GM23338 (cell line): ENCODE measurements at regions not wholly inside any gene's neighbourhood (a gene's known extent, or its start where the extent isn't known, plus 50 kb on each side); places are given as distances from the start of the nearest gene placed in this dataset.

ENCODE experiments used
- ATAC-seq: fragments of 200-7000 bp; cut with Tn5 transposase; 3 replicates; pipeline ENCODE4 v1.9.1; 2020
- DNase-seq: peaks from one replicate; pipeline ENCODE4 v3.0.0-alpha.2; 2015; ENCODE audit warnings: low spot score
- H2AFZ ChIP-seq: fragments of 200-600 bp; sonication (generic); 2 replicates; pipeline ENCODE4 v1.8.0; 2016; ENCODE audit warnings: antibody characterized with exemption, mild to moderate bottlenecking, moderate library complexity
- H3F3A ChIP-seq: fragments of 200-600 bp; sonication (generic); replicated peaks from 2 replicates; pipeline ENCODE4 v1.8.0; 2017; ENCODE audit warnings: antibody characterized with exemption, mixed run types, low read depth
- H3K27ac ChIP-seq: fragments of 200-600 bp; sonication (generic); 2 replicates; pipeline ENCODE4 v1.6.1; 2016; ENCODE audit warnings: low read depth
- H3K27me3 ChIP-seq: fragments of 200-600 bp; sonication (generic); 2 replicates; pipeline ENCODE4 v1.8.0; 2016; ENCODE audit warnings: mild to moderate bottlenecking, mixed run types, moderate library complexity; ENCODE audit not compliant: insufficient read depth
- H3K36me3 ChIP-seq: fragments of 200-600 bp; sonication (generic); 2 replicates; pipeline ENCODE4 v1.8.0; 2016; ENCODE audit warnings: mild to moderate bottlenecking; ENCODE audit not compliant: insufficient read depth
- H3K4me1 ChIP-seq: fragments of 200-600 bp; sonication (generic); 2 replicates; pipeline ENCODE4 v1.8.0; 2016; ENCODE audit warnings: mild to moderate bottlenecking, moderate library complexity; ENCODE audit not compliant: insufficient read depth
- H3K4me2 ChIP-seq: fragments of 200-600 bp; sonication (generic); 2 replicates; pipeline ENCODE4 v1.7.1; 2017; ENCODE audit warnings: mixed run types
- H3K4me3 ChIP-seq: fragments of 200-600 bp; sonication (generic); 2 replicates; pipeline ENCODE4 v1.6.1; 2016; ENCODE audit warnings: mixed run types
- H3K79me2 ChIP-seq: fragments of 200-600 bp; sonication (generic); replicated peaks from 2 replicates; pipeline ENCODE4 v1.8.0; 2017; ENCODE audit warnings: mild to moderate bottlenecking; ENCODE audit not compliant: insufficient read depth
- H3K9me2 ChIP-seq: fragments of 200-600 bp; sonication (generic); 2 replicates; pipeline ENCODE4 v1.8.0; 2017; ENCODE audit not compliant: insufficient read depth
- H4K20me1 ChIP-seq: fragments of 200-600 bp; sonication (generic); replicated peaks from 2 replicates; pipeline ENCODE4 v1.8.0; 2017; ENCODE audit warnings: mild to moderate bottlenecking; ENCODE audit not compliant: insufficient read depth
- H3K27ac Mint-ChIP-seq: 2 replicates; pipeline ENCODE4 v1.8.0; 2020; ENCODE audit warnings: inconsistent platforms, mild to moderate bottlenecking, moderate library complexity, mixed read lengths
- H3K27me3 Mint-ChIP-seq: 3 replicates; pipeline ENCODE4 v1.8.0; 2022; ENCODE audit warnings: low read depth, mild to moderate bottlenecking, moderate library complexity, mixed read lengths, inconsistent platforms; ENCODE audit not compliant: insufficient read depth, poor library complexity
- H3K36me3 Mint-ChIP-seq: 3 replicates; pipeline ENCODE4 v1.8.0; 2021; ENCODE audit warnings: low read depth, mild to moderate bottlenecking, inconsistent platforms, moderate library complexity, mixed read lengths
- H3K4me1 Mint-ChIP-seq: 3 replicates; pipeline ENCODE4 v1.8.0; 2020; ENCODE audit warnings: mild to moderate bottlenecking, inconsistent platforms, mixed read lengths
- H3K4me3 Mint-ChIP-seq: 3 replicates; pipeline ENCODE4 v1.8.0; 2021; ENCODE audit warnings: moderate library complexity, mild to moderate bottlenecking, inconsistent platforms, mixed read lengths
- H3K9me3 Mint-ChIP-seq: 3 replicates; pipeline ENCODE4 v1.8.0; 2020; ENCODE audit warnings: moderate library complexity, mild to moderate bottlenecking, inconsistent platforms, mixed read lengths
- EZH2 ChIP-seq: fragments of 200-600 bp; sonication (generic); IDR thresholded peaks from one replicate; pipeline ENCODE4 v1.8.0; 2017; ENCODE audit warnings: antibody characterized with exemption, mild to moderate bottlenecking, low read depth; ENCODE audit not compliant: unreplicated experiment
- EZH2phosphoT487 ChIP-seq: fragments of 200-600 bp; sonication (generic); IDR thresholded peaks from one replicate; pipeline ENCODE4 v1.8.1; 2018; ENCODE audit warnings: antibody characterized with exemption; ENCODE audit not compliant: unreplicated experiment
- JUNB ChIP-seq: IDR thresholded peaks from one replicate; pipeline ENCODE4 v1.6.1; 2016; ENCODE audit warnings: antibody characterized with exemption; ENCODE audit not compliant: unreplicated experiment
- NANOG ChIP-seq: IDR thresholded peaks from 2 replicates; pipeline ENCODE4 v1.6.1; 2016; ENCODE audit warnings: antibody characterized with exemption, borderline replicate concordance
- STAT1 ChIP-seq: IDR thresholded peaks from one replicate; pipeline ENCODE4 v1.6.1; 2016; ENCODE audit warnings: antibody characterized with exemption; ENCODE audit not compliant: unreplicated experiment
- ZNF331 ChIP-seq: fragments of 250-450 bp; sonication (Bioruptor Pico); IDR thresholded peaks from 2 replicates; pipeline ENCODE4 v1.5.0; 2020; ENCODE audit warnings: low read depth, mild to moderate bottlenecking, moderate library complexity
- TF ChIP-seq, protein P1 (sequence below): fragments of 250-450 bp; sonication (Bioruptor Pico); IDR thresholded peaks from 2 replicates; pipeline ENCODE4 v1.5.0; 2020; ENCODE audit warnings: mild to moderate bottlenecking, moderate library complexity
- TF ChIP-seq, protein P2 (sequence below), 2 experiments: fragments of 200-600 bp in 1 of 2; sonication (generic) in 1 of 2; conservative IDR thresholded peaks; 2 replicates each; pipeline versions ENCODE4 v1.5.1 to v1.6.1; 2016 to 2017; ENCODE audit warnings: antibody characterized with exemption in 2 of 2, low read depth in 2 of 2, mild to moderate bottlenecking in 2 of 2, moderate library complexity in 1 of 2

DNA sequence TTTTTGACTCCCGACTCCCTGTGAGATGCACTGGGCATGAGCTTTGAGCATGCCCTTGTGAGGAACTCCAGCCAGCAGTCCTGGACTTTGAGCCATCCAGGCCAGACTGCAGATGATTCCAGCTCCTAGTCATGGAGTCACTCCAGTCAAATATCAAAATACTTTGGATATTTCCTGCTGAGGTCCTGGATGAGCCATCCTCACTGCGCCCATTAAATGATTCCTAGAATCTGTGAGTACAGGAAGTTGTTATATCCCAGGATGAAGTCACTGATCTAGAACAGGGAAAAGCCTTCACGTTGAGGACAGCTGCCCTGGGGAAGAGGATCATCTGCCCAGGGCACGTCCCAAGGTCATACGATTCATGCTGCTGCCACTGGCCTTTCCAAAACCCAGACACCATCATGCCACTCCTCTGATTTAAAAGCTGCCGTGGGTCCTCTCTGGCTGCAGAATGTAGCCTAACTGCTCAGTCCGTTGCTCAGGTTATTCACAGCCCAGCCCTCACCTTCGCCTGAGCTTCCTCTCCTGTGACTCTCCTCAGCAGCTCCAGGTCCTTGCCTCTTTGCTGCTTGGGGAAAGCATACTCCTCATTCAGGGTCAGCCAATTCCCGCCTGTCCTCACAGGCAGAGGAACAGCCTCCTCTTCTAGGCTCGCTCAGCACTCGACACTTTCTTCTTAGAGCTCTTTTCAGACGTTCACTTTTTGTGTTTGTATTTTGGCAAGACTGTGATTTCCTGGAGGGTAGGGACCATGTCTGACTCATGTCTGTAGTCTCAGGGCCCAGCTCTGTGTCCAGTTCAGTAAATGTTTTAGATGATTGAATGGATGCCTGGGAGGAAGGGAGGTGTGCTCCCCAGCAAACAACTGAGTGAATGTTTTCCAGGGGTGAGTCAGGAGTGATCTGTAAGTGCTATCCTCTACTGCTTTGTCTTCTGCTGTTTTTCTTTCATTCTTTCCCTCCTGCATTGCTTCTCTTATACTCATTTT is 157.8 kb downstream of the SNX10 start (continued):
- no peak for TF ChIP-seq JUNB

DNA sequence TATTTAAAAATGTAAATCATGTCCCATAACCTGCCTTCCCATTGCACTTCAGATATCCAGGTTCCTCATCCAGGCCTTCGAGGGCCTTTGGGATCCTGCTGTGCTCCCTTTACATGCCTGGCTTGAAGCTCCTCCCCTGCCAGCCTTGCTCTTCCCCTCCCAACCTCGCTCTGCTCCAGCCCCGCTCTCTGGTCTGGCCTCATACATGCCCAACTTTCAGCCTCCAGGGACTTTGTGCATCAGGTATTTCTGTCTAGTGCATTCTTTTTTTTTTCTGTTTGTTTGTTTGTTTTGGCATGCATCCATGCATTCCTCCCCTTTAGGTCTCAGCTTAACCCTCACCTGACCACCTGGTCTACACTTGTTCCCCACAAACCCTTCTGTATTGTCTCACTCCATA is 160.3 kb downstream of the SNX10 start:
- Histone ChIP-seq H3K4me1 (peaks cover 22% of the 10 kb centered on the region), H3K4me2 (peak overlapping the region; percentile 68; the same call in 1 of the 2 replicates), H3K27ac (no peak overlapping the region), H3K4me3 (no peak overlapping the region), H3K79me2 (no peaks in the 10 kb centered on the region), H2AFZ (peak overlapping the region; percentile 92), H3K27me3 (no peaks in the 10 kb centered on the region), H3K36me3 (no peaks in the 10 kb centered on the region), H3K9me2 (peaks cover 6% of the 10 kb centered on the region; the same call in 1 of the 2 replicates), H4K20me1 (no peaks in the 10 kb centered on the region), H3F3A (no peaks in the 10 kb centered on the region)
- ATAC-seq (peak; percentile 99), DNase-seq (peak; percentile 72)
- Mint-ChIP-seq H3K27me3 (peaks cover 4% of the 10 kb centered on the region), H3K9me3 (no peaks in the 10 kb centered on the region; the same call in 1 of the 3 replicates), H3K27ac (peak overlapping the region; percentile 20; the same call in 1 of the 2 replicates), H3K36me3 (no peaks in the 10 kb centered on the region; the same call in 2 of the 3 replicates), H3K4me1 (peaks cover 22% of the 10 kb centered on the region), H3K4me3 (no peak overlapping the region)
- TF ChIP-seq EZH2, result no peak

DNA sequence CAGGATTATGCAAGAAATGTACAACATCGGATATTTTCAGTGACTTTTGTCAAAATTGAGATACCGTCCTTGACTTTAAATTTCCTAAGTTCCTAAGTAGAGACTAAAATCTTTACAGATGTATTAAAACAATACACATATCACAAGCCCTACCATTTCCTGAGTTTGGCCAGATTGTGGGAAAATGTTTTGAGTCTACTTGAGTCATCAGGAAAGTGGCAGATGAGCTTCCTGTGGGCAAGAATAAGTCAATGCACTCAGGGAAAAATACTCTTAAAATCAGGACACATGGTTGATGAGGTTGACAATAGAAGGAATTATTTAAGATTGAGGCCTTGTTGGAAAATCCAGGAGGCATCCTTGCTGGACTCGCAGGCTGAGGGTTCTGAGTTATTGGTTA is 162.5 kb downstream of the SNX10 start:
- H3K4me1 ChIP-seq, result peaks cover 11% of the 10 kb centered on the region
- H3F3A ChIP-seq, result no peaks in the 10 kb centered on the region
- no peak overlapping the region for H3K27ac ChIP-seq
- H3K9me2 ChIP-seq, result no peaks in the 10 kb centered on the region; the same call in 1 of the 2 replicates
- Mint-ChIP-seq H3K27me3 (peaks cover 2% of the 10 kb centered on the region), H3K36me3 (no peaks in the 10 kb centered on the region), H3K9me3 (no peaks in the 10 kb centered on the region), H3K4me1 (peaks cover 13% of the 10 kb centered on the region), H3K4me3 (no peak overlapping the region), H3K27ac (no peak overlapping the region)
- no peak overlapping the region for H2AFZ ChIP-seq
- no peak for ATAC-seq
- no peak overlapping the region for H3K4me2 ChIP-seq
- DNase-seq, result no peak
- H4K20me1 ChIP-seq, result no peaks in the 10 kb centered on the region
- H3K79me2 ChIP-seq, result no peaks in the 10 kb centered on the region
- H3K36me3 ChIP-seq, result no peaks in the 10 kb centered on the region
- no peaks in the 10 kb centered on the region for H3K27me3 ChIP-seq
- no peak overlapping the region for H3K4me3 ChIP-seq
- TF ChIP-seq EZH2phosphoT487, result no peak
- no peak for TF ChIP-seq NANOG
- TF ChIP-seq STAT1, result no peak
- TF ChIP-seq, protein P1, sequence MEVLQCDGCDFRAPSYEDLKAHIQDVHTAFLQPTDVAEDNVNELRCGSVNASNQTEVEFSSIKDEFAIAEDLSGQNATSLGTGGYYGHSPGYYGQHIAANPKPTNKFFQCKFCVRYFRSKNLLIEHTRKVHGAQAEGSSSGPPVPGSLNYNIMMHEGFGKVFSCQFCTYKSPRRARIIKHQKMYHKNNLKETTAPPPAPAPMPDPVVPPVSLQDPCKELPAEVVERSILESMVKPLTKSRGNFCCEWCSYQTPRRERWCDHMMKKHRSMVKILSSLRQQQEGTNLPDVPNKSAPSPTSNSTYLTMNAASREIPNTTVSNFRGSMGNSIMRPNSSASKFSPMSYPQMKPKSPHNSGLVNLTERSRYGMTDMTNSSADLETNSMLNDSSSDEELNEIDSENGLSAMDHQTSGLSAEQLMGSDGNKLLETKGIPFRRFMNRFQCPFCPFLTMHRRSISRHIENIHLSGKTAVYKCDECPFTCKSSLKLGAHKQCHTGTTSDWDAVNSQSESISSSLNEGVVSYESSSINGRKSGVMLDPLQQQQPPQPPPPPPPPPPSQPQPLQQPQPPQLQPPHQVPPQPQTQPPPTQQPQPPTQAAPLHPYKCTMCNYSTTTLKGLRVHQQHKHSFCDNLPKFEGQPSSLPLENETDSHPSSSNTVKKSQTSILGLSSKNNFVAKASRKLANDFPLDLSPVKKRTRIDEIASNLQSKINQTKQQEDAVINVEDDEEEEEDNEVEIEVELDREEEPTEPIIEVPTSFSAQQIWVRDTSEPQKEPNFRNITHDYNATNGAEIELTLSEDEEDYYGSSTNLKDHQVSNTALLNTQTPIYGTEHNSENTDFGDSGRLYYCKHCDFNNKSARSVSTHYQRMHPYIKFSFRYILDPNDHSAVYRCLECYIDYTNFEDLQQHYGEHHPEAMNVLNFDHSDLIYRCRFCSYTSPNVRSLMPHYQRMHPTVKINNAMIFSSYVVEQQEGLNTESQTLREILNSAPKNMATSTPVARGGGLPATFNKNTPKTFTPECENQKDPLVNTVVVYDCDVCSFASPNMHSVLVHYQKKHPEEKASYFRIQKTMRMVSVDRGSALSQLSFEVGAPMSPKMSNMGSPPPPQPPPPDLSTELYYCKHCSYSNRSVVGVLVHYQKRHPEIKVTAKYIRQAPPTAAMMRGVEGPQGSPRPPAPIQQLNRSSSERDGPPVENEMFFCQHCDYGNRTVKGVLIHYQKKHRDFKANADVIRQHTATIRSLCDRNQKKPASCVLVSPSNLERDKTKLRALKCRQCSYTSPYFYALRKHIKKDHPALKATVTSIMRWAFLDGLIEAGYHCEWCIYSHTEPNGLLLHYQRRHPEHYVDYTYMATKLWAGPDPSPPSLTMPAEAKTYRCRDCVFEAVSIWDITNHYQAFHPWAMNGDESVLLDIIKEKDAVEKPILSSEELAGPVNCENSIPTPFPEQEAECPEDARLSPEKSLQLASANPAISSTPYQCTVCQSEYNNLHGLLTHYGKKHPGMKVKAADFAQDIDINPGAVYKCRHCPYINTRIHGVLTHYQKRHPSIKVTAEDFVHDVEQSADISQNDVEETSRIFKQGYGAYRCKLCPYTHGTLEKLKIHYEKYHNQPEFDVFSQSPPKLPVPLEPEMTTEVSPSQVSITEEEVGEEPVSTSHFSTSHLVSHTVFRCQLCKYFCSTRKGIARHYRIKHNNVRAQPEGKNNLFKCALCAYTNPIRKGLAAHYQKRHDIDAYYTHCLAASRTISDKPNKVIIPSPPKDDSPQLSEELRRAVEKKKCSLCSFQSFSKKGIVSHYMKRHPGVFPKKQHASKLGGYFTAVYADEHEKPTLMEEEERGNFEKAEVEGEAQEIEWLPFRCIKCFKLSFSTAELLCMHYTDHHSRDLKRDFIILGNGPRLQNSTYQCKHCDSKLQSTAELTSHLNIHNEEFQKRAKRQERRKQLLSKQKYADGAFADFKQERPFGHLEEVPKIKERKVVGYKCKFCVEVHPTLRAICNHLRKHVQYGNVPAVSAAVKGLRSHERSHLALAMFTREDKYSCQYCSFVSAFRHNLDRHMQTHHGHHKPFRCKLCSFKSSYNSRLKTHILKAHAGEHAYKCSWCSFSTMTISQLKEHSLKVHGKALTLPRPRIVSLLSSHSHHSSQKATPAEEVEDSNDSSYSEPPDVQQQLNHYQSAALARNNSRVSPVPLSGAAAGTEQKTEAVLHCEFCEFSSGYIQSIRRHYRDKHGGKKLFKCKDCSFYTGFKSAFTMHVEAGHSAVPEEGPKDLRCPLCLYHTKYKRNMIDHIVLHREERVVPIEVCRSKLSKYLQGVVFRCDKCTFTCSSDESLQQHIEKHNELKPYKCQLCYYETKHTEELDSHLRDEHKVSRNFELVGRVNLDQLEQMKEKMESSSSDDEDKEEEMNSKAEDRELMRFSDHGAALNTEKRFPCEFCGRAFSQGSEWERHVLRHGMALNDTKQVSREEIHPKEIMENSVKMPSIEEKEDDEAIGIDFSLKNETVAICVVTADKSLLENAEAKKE (CRISPR knock-in tag), result no peak
- no peak for TF ChIP-seq ZNF331 (CRISPR knock-in tag)
- TF ChIP-seq, protein P2, sequence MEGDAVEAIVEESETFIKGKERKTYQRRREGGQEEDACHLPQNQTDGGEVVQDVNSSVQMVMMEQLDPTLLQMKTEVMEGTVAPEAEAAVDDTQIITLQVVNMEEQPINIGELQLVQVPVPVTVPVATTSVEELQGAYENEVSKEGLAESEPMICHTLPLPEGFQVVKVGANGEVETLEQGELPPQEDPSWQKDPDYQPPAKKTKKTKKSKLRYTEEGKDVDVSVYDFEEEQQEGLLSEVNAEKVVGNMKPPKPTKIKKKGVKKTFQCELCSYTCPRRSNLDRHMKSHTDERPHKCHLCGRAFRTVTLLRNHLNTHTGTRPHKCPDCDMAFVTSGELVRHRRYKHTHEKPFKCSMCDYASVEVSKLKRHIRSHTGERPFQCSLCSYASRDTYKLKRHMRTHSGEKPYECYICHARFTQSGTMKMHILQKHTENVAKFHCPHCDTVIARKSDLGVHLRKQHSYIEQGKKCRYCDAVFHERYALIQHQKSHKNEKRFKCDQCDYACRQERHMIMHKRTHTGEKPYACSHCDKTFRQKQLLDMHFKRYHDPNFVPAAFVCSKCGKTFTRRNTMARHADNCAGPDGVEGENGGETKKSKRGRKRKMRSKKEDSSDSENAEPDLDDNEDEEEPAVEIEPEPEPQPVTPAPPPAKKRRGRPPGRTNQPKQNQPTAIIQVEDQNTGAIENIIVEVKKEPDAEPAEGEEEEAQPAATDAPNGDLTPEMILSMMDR (conservative IDR thresholded peaks at IDR 0.05; ENCODE audit: low read depth in 2 of 2), result no peak
